ENCODE measurements at regions not wholly inside any gene's neighbourhood (a gene's known extent, or its start where the extent isn't known, plus 50 kb on each side); places are given as distances from the start of the nearest gene placed in this dataset.

- no peaks in the 10 kb centered on the region for H3K36me3 ChIP-seq (ENCODE audit: control insufficient read depth, insufficient read depth, low read length, severe bottlenecking)
- no peak overlapping the region for H3K9ac ChIP-seq (ENCODE audit: low read length)
- H3K4me1 ChIP-seq (ENCODE audit: control insufficient read depth, insufficient read depth, low read length), result peaks cover 3% of the 10 kb centered on the region
- H3K4me3 ChIP-seq (ENCODE audit: low read length), result no peak overlapping the region
- H3K9me3 ChIP-seq (ENCODE audit: control insufficient read depth, low read length), result no peaks in the 10 kb centered on the region
- H3K27me3 ChIP-seq (replicated peaks; ENCODE audit: control insufficient read depth, insufficient read depth, low read length), result peaks cover 37% of the 10 kb centered on the region
- no peak for DNase-seq (ENCODE audit: low read depth)
Observed at GRCh38 chr9:120261419-120261818, 318.5 kb downstream of the CDK5RAP2 start.

GRCh38 chr9:120259100-120259499 lies 320.9 kb downstream of the CDK5RAP2 start:
- Histone ChIP-seq H3K4me3 (ENCODE audit: low read length) (no peak overlapping the region), H3K4me1 (ENCODE audit: control insufficient read depth, insufficient read depth, low read length) (no peaks in the 10 kb centered on the region), H3K36me3 (ENCODE audit: control insufficient read depth, insufficient read depth, low read length, severe bottlenecking) (no peaks in the 10 kb centered on the region), H3K9me3 (ENCODE audit: control insufficient read depth, low read length) (no peaks in the 10 kb centered on the region), H3K27me3 (replicated peaks; ENCODE audit: control insufficient read depth, insufficient read depth, low read length) (peaks cover 35% of the 10 kb centered on the region), H3K9ac (ENCODE audit: low read length) (no peak overlapping the region)
- DNase-seq (ENCODE audit: low read depth), result no peak

GRCh38 chr9:120258096-120258495 lies 321.9 kb downstream of the CDK5RAP2 start:
- Histone ChIP-seq H3K9ac (ENCODE audit: low read length) (no peak overlapping the region), H3K36me3 (ENCODE audit: control insufficient read depth, insufficient read depth, low read length, severe bottlenecking) (no peaks in the 10 kb centered on the region), H3K4me3 (ENCODE audit: low read length) (no peak overlapping the region), H3K4me1 (ENCODE audit: control insufficient read depth, insufficient read depth, low read length) (no peaks in the 10 kb centered on the region), H3K9me3 (ENCODE audit: control insufficient read depth, low read length) (no peaks in the 10 kb centered on the region), H3K27me3 (replicated peaks; ENCODE audit: control insufficient read depth, insufficient read depth, low read length) (peaks cover 33% of the 10 kb centered on the region)
- DNase-seq (ENCODE audit: low read depth), result no peak

GRCh38 chr9:120257483-120257882 lies 322.5 kb downstream of the CDK5RAP2 start:
- DNase-seq (ENCODE audit: low read depth), result no peak
- Histone ChIP-seq H3K9ac (ENCODE audit: low read length) (no peak overlapping the region), H3K27me3 (replicated peaks; ENCODE audit: control insufficient read depth, insufficient read depth, low read length) (peaks cover 30% of the 10 kb centered on the region), H3K4me1 (ENCODE audit: control insufficient read depth, insufficient read depth, low read length) (no peaks in the 10 kb centered on the region), H3K4me3 (ENCODE audit: low read length) (no peak overlapping the region), H3K9me3 (ENCODE audit: control insufficient read depth, low read length) (no peaks in the 10 kb centered on the region), H3K36me3 (ENCODE audit: control insufficient read depth, insufficient read depth, low read length, severe bottlenecking) (no peaks in the 10 kb centered on the region)

DNA sequence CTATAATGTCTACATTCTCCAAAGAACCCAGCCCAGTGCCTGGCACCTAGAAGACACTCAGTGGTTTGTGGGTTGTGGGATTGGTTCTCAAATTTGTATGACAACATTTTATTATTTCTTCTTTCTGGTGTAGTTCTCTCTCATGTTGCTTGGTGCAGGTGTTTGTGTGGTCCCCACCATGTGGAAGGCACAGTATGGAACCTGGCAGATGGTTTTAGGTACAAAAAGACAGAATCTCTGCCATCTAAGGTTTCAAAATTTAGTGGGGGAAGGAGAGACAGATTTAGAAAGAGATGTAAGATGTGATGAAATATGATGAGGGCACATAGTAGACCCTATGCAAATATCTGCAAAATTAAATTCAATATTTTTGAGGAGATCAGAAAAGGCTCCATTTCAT lies 323.8 kb downstream of the CDK5RAP2 start:
- peaks cover under 1% of the 10 kb centered on the region for H3K9me3 ChIP-seq (ENCODE audit: control insufficient read depth, low read length)
- H3K27me3 ChIP-seq (replicated peaks; ENCODE audit: control insufficient read depth, insufficient read depth, low read length), result peaks cover 30% of the 10 kb centered on the region
- H3K36me3 ChIP-seq (ENCODE audit: control insufficient read depth, insufficient read depth, low read length, severe bottlenecking), result no peaks in the 10 kb centered on the region
- no peak overlapping the region for H3K4me3 ChIP-seq (ENCODE audit: low read length)
- no peaks in the 10 kb centered on the region for H3K4me1 ChIP-seq (ENCODE audit: control insufficient read depth, insufficient read depth, low read length)
- no peak for DNase-seq (ENCODE audit: low read depth)
- no peak overlapping the region for H3K9ac ChIP-seq (ENCODE audit: low read length)

DNA sequence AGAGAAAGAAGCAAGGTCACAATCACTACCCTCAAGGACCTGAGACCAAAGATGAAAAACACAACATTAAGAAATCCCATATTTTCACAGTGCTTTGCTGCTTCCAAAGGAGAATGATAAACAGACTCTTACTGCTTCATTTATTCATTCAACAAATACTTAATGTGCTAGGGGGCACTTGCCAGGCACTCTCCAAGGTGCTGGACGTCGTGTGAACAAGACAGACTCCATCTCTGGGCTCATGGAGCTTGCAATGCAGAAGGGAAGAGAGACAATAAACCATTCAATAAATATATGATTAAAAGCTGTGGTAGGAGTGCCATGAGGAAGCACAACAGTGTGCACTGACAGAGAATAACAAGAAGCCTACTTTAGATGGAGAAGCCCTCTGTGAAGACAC lies 327.7 kb downstream of the CDK5RAP2 start:
- H3K9ac ChIP-seq (ENCODE audit: low read length), result no peak overlapping the region
- H3K4me3 ChIP-seq (ENCODE audit: low read length), result no peak overlapping the region
- no peaks in the 10 kb centered on the region for H3K36me3 ChIP-seq (ENCODE audit: control insufficient read depth, insufficient read depth, low read length, severe bottlenecking)
- no peak for DNase-seq (ENCODE audit: low read depth)
- peaks cover 7% of the 10 kb centered on the region for H3K9me3 ChIP-seq (ENCODE audit: control insufficient read depth, low read length)
- H3K27me3 ChIP-seq (replicated peaks; ENCODE audit: control insufficient read depth, insufficient read depth, low read length), result peaks cover 12% of the 10 kb centered on the region
- no peaks in the 10 kb centered on the region for H3K4me1 ChIP-seq (ENCODE audit: control insufficient read depth, insufficient read depth, low read length)

DNA sequence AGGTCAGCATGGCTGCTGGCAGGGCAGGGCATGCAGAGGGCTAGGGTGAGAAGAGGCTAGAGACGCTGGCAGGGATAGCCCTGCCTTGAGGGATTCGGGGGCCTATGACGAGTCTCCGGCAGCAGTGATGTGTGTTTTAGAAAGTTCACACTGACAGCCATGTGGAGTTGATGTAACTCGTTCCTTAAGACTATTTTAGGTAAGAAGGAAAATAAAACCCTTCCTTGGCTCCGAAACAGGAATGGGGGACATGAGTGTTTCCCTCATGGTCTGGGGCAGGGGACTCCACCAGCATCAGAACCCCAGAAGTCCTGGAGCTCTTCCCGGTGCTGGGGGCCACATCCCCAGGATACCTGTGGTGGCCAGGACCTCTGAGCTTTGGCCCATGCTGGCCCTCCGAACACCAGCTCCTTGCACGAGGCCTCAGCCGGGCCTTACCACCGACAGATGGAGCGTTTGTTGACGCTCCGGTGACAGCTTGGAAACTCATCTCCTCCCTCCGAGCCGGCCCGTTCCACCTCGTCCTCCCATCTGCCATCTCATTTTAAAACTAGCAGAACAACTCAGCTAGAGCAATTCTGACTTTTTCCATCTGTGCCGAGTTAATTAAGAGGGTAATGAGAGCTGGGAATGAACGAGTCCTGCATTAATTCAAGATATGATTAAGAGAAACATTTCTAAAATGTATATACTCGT lies 337.7 kb downstream of the CDK5RAP2 start:
- no peaks in the 10 kb centered on the region for H3K36me3 ChIP-seq (ENCODE audit: control insufficient read depth, insufficient read depth, low read length, severe bottlenecking)
- no peak overlapping the region for H3K9ac ChIP-seq (ENCODE audit: low read length)
- H3K4me3 ChIP-seq (ENCODE audit: low read length), result no peak overlapping the region
- H3K9me3 ChIP-seq (ENCODE audit: control insufficient read depth, low read length), result no peaks in the 10 kb centered on the region
- peaks cover 2% of the 10 kb centered on the region for H3K27me3 ChIP-seq (replicated peaks; ENCODE audit: control insufficient read depth, insufficient read depth, low read length)
- H3K4me1 ChIP-seq (ENCODE audit: control insufficient read depth, insufficient read depth, low read length), result no peaks in the 10 kb centered on the region
- no peak for DNase-seq (ENCODE audit: low read depth)

GRCh38 chr9:120236596-120236995 lies 343.4 kb downstream of the CDK5RAP2 start:
- Histone ChIP-seq H3K36me3 (ENCODE audit: control insufficient read depth, insufficient read depth, low read length, severe bottlenecking) (no peaks in the 10 kb centered on the region), H3K4me1 (ENCODE audit: control insufficient read depth, insufficient read depth, low read length) (no peaks in the 10 kb centered on the region), H3K9ac (ENCODE audit: low read length) (no peak overlapping the region), H3K9me3 (ENCODE audit: control insufficient read depth, low read length) (peaks cover 4% of the 10 kb centered on the region), H3K27me3 (replicated peaks; ENCODE audit: control insufficient read depth, insufficient read depth, low read length) (no peaks in the 10 kb centered on the region), H3K4me3 (ENCODE audit: low read length) (no peak overlapping the region)
- no peak for DNase-seq (ENCODE audit: low read depth)

- no peak for DNase-seq (ENCODE audit: low read depth)
- Histone ChIP-seq H3K9ac (ENCODE audit: low read length) (no peak overlapping the region), H3K4me3 (ENCODE audit: low read length) (no peak overlapping the region), H3K4me1 (ENCODE audit: control insufficient read depth, insufficient read depth, low read length) (no peaks in the 10 kb centered on the region), H3K36me3 (ENCODE audit: control insufficient read depth, insufficient read depth, low read length, severe bottlenecking) (no peaks in the 10 kb centered on the region), H3K9me3 (ENCODE audit: control insufficient read depth, low read length) (peaks cover 4% of the 10 kb centered on the region), H3K27me3 (replicated peaks; ENCODE audit: control insufficient read depth, insufficient read depth, low read length) (no peaks in the 10 kb centered on the region)
Observed at GRCh38 chr9:120235081-120235480, 344.9 kb downstream of the CDK5RAP2 start.

- H3K27me3 ChIP-seq (replicated peaks; ENCODE audit: control insufficient read depth, insufficient read depth, low read length), result no peaks in the 10 kb centered on the region
- DNase-seq (ENCODE audit: low read depth), result no peak
- H3K4me1 ChIP-seq (ENCODE audit: control insufficient read depth, insufficient read depth, low read length), result no peaks in the 10 kb centered on the region
- no peak overlapping the region for H3K9ac ChIP-seq (ENCODE audit: low read length)
- H3K4me3 ChIP-seq (ENCODE audit: low read length), result no peak overlapping the region
- no peaks in the 10 kb centered on the region for H3K36me3 ChIP-seq (ENCODE audit: control insufficient read depth, insufficient read depth, low read length, severe bottlenecking)
- H3K9me3 ChIP-seq (ENCODE audit: control insufficient read depth, low read length), result peaks cover 4% of the 10 kb centered on the region
Observed at GRCh38 chr9:120230227-120230626, 349.7 kb downstream of the CDK5RAP2 start.

DNA sequence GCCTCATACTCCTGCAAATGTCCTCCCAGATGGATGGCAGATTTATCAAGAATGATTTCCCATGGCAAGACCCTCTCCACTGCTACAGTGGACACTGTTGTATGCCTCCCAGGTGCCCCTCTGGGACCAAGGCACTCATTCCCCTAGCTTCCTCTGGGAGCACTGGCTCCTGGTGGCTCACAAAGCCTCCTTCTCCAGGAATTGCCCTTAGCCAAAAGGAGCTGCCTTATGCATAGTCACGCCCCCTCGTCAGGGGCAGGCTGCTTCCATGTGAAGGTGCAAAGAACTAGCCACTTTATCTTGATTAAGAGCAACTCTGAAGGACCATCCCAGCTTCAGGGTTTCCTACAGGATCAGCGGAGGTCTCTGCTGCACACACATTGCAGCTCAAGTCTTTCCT lies 358.1 kb downstream of the CDK5RAP2 start:
- Histone ChIP-seq H3K27me3 (replicated peaks; ENCODE audit: control insufficient read depth, insufficient read depth, low read length) (no peaks in the 10 kb centered on the region), H3K4me3 (ENCODE audit: low read length) (no peak overlapping the region), H3K36me3 (ENCODE audit: control insufficient read depth, insufficient read depth, low read length, severe bottlenecking) (no peaks in the 10 kb centered on the region), H3K9me3 (ENCODE audit: control insufficient read depth, low read length) (peaks cover 2% of the 10 kb centered on the region), H3K4me1 (ENCODE audit: control insufficient read depth, insufficient read depth, low read length) (no peaks in the 10 kb centered on the region), H3K9ac (ENCODE audit: low read length) (no peak overlapping the region)
- DNase-seq (ENCODE audit: low read depth), result no peak

- Histone ChIP-seq H3K4me3 (ENCODE audit: low read length) (no peak overlapping the region), H3K27me3 (replicated peaks; ENCODE audit: control insufficient read depth, insufficient read depth, low read length) (no peaks in the 10 kb centered on the region), H3K4me1 (ENCODE audit: control insufficient read depth, insufficient read depth, low read length) (no peaks in the 10 kb centered on the region), H3K9me3 (ENCODE audit: control insufficient read depth, low read length) (no peaks in the 10 kb centered on the region), H3K9ac (ENCODE audit: low read length) (no peak overlapping the region), H3K36me3 (ENCODE audit: control insufficient read depth, insufficient read depth, low read length, severe bottlenecking) (no peaks in the 10 kb centered on the region)
- DNase-seq (ENCODE audit: low read depth), result no peak
Observed at GRCh38 chr9:120214332-120214731, 365.6 kb downstream of the CDK5RAP2 start.
